CD14-positive monocyte (primary cell): ENCODE measurements at regions not wholly inside any gene's neighbourhood (a gene's known extent, or its start where the extent isn't known, plus 50 kb on each side); places are given as distances from the start of the nearest gene placed in this dataset.

Experiments used
- DNase-seq, 3 donors: peaks; one replicate each; pipeline ENCODE4 v3.0.0-alpha.2; 2011 to 2022
- H2AFZ ChIP-seq: 2 replicates; pipeline ENCODE4 v1.6.0; 2012; ENCODE audit warnings: mild to moderate bottlenecking, low read depth, low read length, inconsistent platforms; ENCODE audit not compliant: insufficient read depth, poor library complexity, severe bottlenecking
- H3K27ac ChIP-seq, 2 donors: 1 replicate in 1 of 2; 2 replicates in 1 of 2; pipeline ENCODE4 v1.5.1; 2012 to 2013; ENCODE audit warnings: low read length in 2 of 2, control low read depth in 1 of 2, inconsistent platforms in 1 of 2, low read depth in 1 of 2, mild to moderate bottlenecking in 1 of 2
- H3K27me3 ChIP-seq, 2 donors: one replicate each; pipeline versions ENCODE4 v1.6.0 to v1.6.1; 2011 to 2013; ENCODE audit warnings: low read length in 2 of 2; ENCODE audit not compliant: control insufficient read depth in 2 of 2, insufficient read depth in 2 of 2
- H3K36me3 ChIP-seq, 2 donors: replicated peaks in 1 of 2; 1 replicate in 1 of 2; 2 replicates in 1 of 2; pipeline versions ENCODE4 v1.5.1 to v1.6.1; 2012 to 2013; ENCODE audit warnings: low read length in 2 of 2, control low read depth in 1 of 2, inconsistent platforms in 1 of 2, mild to moderate bottlenecking in 1 of 2; ENCODE audit not compliant: insufficient read depth in 2 of 2, control insufficient read depth in 1 of 2
- H3K4me1 ChIP-seq, 2 donors: 1 replicate in 1 of 2; 2 replicates in 1 of 2; pipeline versions ENCODE4 v1.5.1 to v1.6.1; 2012 to 2013; ENCODE audit warnings: low read length in 2 of 2, control low read depth in 1 of 2, inconsistent platforms in 1 of 2, mild to moderate bottlenecking in 1 of 2, moderate library complexity in 1 of 2; ENCODE audit not compliant: insufficient read depth in 2 of 2, control insufficient read depth in 1 of 2
- H3K4me2 ChIP-seq: replicated peaks from 2 replicates; pipeline ENCODE3; 2012; ENCODE audit warnings: low read length, moderate library complexity, mild to moderate bottlenecking; ENCODE audit not compliant: poor library complexity, severe bottlenecking; ENCODE audit errors: extremely low read depth
- H3K4me3 ChIP-seq, 3 experiments: fragments of 200-600 bp in 1 of 3; sonication (generic) in 1 of 3; replicated peaks in 1 of 3; 1 replicate in 2 of 3; 2 replicates in 1 of 3; pipeline ENCODE4 v1.5.1; 2011 to 2013; ENCODE audit warnings: low read length in 3 of 3, mild to moderate bottlenecking in 3 of 3, control low read depth in 2 of 3, low read depth in 2 of 3, inconsistent platforms in 1 of 3, moderate library complexity in 1 of 3
- H3K79me2 ChIP-seq: 2 replicates; pipeline ENCODE4 v1.6.0; 2012; ENCODE audit warnings: mild to moderate bottlenecking, control low read depth, inconsistent platforms, low read length, moderate library complexity; ENCODE audit not compliant: insufficient read depth
- H3K9ac ChIP-seq: 2 replicates; pipeline ENCODE4 v1.6.0; 2017; ENCODE audit warnings: low read length, mild to moderate bottlenecking; ENCODE audit not compliant: insufficient read depth, poor library complexity, severe bottlenecking
- H3K9me3 ChIP-seq, 2 donors: replicated peaks in 1 of 2; 1 replicate in 1 of 2; 2 replicates in 1 of 2; pipeline versions ENCODE4 v1.5.1 to v1.6.1; 2012 to 2013; ENCODE audit warnings: low read length in 2 of 2, control low read depth in 1 of 2; ENCODE audit not compliant: control insufficient read depth in 1 of 2, insufficient read depth in 1 of 2
- H4K20me1 ChIP-seq: 2 replicates; pipeline ENCODE4 v1.6.0; 2012; ENCODE audit warnings: mild to moderate bottlenecking, low read length, control low read depth, moderate library complexity; ENCODE audit not compliant: insufficient read depth
- H3K27ac Mint-ChIP-seq, 7 donors: one replicate each; pipeline ENCODE4 v1.8.0; 2020; ENCODE audit warnings: mild to moderate bottlenecking in 7 of 7, mixed read lengths in 7 of 7, moderate library complexity in 6 of 7, inconsistent platforms in 2 of 7
- H3K27me3 Mint-ChIP-seq, 3 donors: one replicate each; pipeline ENCODE4 v1.8.0; 2021 to 2022; ENCODE audit warnings: low read depth in 3 of 3, mild to moderate bottlenecking in 3 of 3, mixed read lengths in 3 of 3, moderate library complexity in 3 of 3, inconsistent platforms in 1 of 3
- H3K36me3 Mint-ChIP-seq, 2 donors: one replicate each; pipeline ENCODE4 v1.8.0; 2020; ENCODE audit warnings: mixed read lengths in 2 of 2, inconsistent platforms in 1 of 2, mild to moderate bottlenecking in 1 of 2
- H3K4me1 Mint-ChIP-seq: one replicate; pipeline ENCODE4 v1.8.0; 2020; ENCODE audit warnings: mild to moderate bottlenecking, mixed read lengths
- H3K4me3 Mint-ChIP-seq, 2 donors: one replicate each; pipeline ENCODE4 v1.8.0; 2020; ENCODE audit warnings: mild to moderate bottlenecking in 2 of 2, mixed read lengths in 2 of 2, moderate library complexity in 1 of 2
- H3K9me3 Mint-ChIP-seq, 7 donors: one replicate each; pipeline ENCODE4 v1.8.0; 2020 to 2022; ENCODE audit warnings: mixed read lengths in 7 of 7, mild to moderate bottlenecking in 6 of 7, moderate library complexity in 6 of 7, inconsistent platforms in 2 of 7
- WGBS: methylation state at CpG from one replicate; pipeline ENCODE4 v1.1.5; 2013; ENCODE audit warnings: missing lambda C conversion rate; ENCODE audit not compliant: insufficient coverage; 5-methylcytosine and 5-hydroxymethylcytosine counted together
- intact Hi-C, 2 donors: fragments of 100-400 bp; cut with micrococcal nuclease; formaldehyde crosslinking; loops; one replicate each; pipeline versions ENCODE4 v1.15.0 to v1.15.1; 2023
- TF ChIP-seq, protein P1 (sequence below): fragments of 200-600 bp; IDR thresholded peaks from one replicate; pipeline ENCODE4 v1.8.0; 2022; ENCODE audit warnings: antibody characterized with exemption, mild to moderate bottlenecking

DNA sequence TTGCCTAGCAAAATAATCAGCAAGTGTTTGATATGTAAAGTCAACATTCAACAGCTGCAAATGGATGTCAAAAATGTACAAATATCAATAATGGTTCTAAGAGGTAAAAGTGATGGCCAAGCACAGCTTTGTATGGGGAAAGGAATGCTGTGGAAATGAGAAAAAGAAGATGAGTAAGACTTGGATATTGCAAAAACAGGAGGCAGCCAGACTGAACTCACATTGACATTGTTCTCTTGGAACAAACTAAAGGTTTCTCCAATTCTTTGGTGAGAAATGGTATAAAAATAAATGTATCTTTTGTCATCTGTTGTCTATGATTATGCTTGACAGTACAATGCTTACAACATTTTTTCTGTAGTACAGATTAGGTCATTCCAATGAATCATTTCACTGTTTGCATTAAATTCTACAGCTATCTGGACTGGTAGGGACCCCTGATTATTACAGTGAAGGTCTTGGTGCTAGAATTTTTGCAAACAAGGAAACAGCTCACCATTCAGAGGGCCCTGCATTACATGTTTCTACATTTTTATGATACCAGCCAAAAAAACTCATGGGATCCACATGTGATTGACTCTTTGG lies 465.7 kb downstream of the NOVA1 start:
- Histone ChIP-seq H3K79me2 (no peaks in the 10 kb centered on the region), H3K27me3 (no peaks in the 10 kb centered on the region), H3K27ac (no peak overlapping the region), H3K4me1 (no peaks in the 10 kb centered on the region), H2AFZ (no peak overlapping the region), H4K20me1 (no peaks in the 10 kb centered on the region), H3K4me3 (no peak overlapping the region), H3K36me3 (no peaks in the 10 kb centered on the region), H3K9me3 (no peaks in the 10 kb centered on the region), H3K9ac (no peak overlapping the region), H3K4me2 (no peak overlapping the region)
- TF ChIP-seq, protein P1, sequence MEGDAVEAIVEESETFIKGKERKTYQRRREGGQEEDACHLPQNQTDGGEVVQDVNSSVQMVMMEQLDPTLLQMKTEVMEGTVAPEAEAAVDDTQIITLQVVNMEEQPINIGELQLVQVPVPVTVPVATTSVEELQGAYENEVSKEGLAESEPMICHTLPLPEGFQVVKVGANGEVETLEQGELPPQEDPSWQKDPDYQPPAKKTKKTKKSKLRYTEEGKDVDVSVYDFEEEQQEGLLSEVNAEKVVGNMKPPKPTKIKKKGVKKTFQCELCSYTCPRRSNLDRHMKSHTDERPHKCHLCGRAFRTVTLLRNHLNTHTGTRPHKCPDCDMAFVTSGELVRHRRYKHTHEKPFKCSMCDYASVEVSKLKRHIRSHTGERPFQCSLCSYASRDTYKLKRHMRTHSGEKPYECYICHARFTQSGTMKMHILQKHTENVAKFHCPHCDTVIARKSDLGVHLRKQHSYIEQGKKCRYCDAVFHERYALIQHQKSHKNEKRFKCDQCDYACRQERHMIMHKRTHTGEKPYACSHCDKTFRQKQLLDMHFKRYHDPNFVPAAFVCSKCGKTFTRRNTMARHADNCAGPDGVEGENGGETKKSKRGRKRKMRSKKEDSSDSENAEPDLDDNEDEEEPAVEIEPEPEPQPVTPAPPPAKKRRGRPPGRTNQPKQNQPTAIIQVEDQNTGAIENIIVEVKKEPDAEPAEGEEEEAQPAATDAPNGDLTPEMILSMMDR = no peak
- DNase-seq = no peak
- H3K4me1 Mint-ChIP-seq = no peaks in the 10 kb centered on the region
- H3K36me3 Mint-ChIP-seq = no peaks in the 10 kb centered on the region
- intact Hi-C loops = no loop called here
- H3K27me3 Mint-ChIP-seq = peaks cover 0 to 4% (median 0%) of the 10 kb centered on the region in 3 donors
- peaks cover 0 to 7% (median 2%) of the 10 kb centered on the region in 7 donors for H3K9me3 Mint-ChIP-seq
- H3K4me3 Mint-ChIP-seq = no peak overlapping the region
- no peak overlapping the region for H3K27ac Mint-ChIP-seq

DNA sequence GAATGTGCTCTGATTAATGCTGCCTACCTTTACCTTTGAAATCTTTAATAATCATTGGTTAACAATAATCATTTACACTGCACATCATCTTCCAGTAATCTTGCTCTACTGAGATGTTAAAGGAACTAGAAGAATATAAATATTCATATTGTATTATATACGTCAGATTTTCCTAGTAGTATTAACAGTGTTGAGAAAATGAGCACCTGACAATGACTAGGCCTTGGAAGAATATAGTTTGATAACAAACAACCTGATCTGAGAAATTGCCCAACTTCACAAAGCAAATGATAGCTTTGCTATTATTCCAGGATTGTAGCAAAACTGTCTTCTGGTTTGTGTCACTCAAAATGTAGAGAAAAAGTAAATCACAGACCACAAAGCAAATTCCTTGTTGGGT lies 467.1 kb downstream of the NOVA1 start:
- Histone ChIP-seq H3K4me2 (no peak overlapping the region), H2AFZ (no peak overlapping the region), H3K27me3 (no peaks in the 10 kb centered on the region), H3K9me3 (no peaks in the 10 kb centered on the region), H3K4me1 (no peaks in the 10 kb centered on the region), H4K20me1 (no peaks in the 10 kb centered on the region), H3K36me3 (no peaks in the 10 kb centered on the region), H3K79me2 (no peaks in the 10 kb centered on the region), H3K4me3 (no peak overlapping the region), H3K9ac (no peak overlapping the region), H3K27ac (no peak overlapping the region)
- Mint-ChIP-seq H3K9me3 (peaks cover 0 to 7% (median 0%) of the 10 kb centered on the region in 7 donors), H3K4me1 (no peaks in the 10 kb centered on the region), H3K27ac (no peak overlapping the region), H3K4me3 (no peak overlapping the region), H3K36me3 (no peaks in the 10 kb centered on the region), H3K27me3 (peaks cover 0 to 4% (median 0%) of the 10 kb centered on the region in 3 donors)
- no CpG with 5 or more reads among the region's 1 CpG for WGBS
- TF ChIP-seq, protein P1 = no peak
- no peak for DNase-seq
- intact Hi-C loops = no loop called here
